CD1c-positive myeloid dendritic cell (primary cell): ENCODE measurements at regions not wholly inside any gene's neighbourhood (a gene's known extent, or its start where the extent isn't known, plus 50 kb on each side); places are given as distances from the start of the nearest gene placed in this dataset.
"Not testable (repeated sequence)": the region's sequence is repeated elsewhere in the genome, so short reads cannot be mapped to it uniquely, and the experiment has no call there.

Experiments
- DNase-seq: peaks from one replicate; pipeline ENCODE4 v3.0.0-alpha.2; 2016; ENCODE audit errors: extremely low spot score

DNA sequence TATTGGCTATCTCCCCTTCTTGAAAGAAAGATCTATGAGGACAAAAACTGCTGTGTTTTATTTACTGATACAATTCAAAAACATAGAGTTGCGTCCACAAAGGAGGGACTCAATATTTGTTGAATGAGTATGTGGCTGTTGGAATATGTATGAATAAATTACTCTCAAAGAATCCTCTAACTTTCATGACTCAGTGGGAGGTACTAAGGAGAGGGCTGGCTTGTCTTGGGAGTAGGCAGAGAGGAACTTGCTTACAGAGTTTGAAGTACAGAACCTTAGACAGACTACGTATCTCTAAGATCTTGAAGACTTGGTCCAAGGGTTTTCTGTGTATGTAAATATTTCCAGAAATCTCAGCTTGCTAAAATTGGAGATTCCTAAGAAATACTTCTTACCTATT lies 504.0 kb upstream of the PTCHD4 start:
- DNase-seq: no peak

DNA sequence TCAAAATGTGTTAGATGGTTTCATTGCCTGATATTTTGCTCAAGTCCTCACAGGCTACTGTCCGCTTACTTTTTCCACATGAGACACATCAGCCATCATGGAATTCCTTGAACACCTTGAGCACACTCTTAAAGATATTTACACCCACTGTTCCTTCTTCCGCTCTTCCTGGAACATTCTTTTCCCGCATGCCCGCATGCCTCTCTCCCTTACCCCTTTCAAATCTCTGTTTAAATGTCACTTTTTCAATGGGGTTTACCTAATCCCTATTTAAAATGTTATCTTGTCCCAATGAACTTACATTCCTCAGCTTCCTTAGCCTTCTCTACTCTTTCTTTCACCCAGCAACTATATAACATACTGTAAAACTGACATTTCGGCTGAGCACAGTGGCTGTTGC lies 503.3 kb upstream of the PTCHD4 start:
- DNase-seq: no peak

DNA sequence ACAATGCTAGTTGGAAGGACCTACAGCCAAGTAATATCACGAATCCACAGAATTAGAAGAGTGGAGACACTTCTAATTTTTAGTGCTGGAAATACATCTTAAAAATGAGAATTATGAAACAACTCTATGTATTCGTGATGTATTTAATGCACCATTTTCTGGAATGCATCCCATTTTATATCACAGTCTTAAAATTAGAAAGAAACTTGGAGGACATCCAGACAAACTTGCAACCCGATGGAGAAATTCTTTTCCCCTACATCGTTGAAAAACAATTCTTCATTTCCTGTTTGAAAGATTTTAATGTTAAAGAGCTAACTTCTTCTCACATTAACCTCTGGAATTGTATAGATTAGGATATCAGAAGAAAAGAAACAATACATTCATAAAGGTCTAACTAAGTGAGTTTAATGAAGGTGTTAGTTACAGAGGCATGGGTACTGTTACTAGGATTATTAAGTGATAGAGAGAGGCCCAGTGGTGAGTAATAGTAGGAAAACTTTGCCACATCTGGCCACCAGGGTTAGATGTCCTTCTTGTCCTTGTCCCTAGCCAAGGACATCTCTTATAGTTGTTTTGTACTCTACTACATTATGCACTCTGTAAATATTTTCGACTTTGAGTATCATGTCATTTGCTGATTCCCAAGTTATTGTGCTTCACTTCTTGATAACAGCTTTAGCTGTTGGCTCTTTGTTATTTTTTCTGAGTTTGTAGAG lies 502.4 kb upstream of the PTCHD4 start:
- no peak for DNase-seq

DNA sequence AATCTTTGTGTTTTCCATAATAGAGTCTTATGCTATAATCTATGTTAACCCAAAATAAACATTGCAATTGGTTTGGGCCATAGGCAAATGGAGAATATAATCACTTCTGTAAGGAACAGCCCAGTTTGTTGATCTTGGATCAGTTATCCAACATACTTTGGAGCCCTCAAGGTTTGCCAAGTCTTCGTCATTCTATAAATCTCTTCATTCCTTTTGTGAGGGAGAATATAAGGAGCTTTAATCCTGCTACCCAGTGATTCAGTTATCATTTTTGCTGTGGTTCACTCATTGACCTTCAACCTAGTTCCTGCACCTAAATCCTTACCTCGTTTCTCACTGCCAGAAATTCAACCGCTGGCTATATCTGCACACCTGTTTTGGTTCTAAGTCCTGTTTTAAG lies 500.3 kb upstream of the PTCHD4 start:
- DNase-seq: no peak

DNA sequence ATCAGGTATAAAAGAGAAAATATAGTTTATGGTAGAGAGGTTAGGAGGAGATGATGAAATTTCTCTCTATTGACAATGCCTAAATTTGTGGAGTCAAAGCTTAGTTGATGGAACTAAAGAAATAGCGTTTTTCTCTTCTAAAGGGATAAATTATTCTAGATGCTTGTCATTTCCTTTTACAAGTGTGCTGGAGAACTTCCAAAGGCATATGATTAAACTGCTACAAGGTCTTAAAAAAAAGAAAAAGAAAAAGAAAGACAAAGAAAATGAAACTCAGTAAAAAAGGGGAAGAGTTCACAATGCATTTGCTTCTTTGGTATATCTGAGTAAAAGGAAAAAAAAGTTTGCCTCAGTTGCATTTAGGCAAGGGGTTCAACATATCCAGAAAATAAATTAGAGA lies 499.8 kb upstream of the PTCHD4 start:
- DNase-seq: no peak

DNA sequence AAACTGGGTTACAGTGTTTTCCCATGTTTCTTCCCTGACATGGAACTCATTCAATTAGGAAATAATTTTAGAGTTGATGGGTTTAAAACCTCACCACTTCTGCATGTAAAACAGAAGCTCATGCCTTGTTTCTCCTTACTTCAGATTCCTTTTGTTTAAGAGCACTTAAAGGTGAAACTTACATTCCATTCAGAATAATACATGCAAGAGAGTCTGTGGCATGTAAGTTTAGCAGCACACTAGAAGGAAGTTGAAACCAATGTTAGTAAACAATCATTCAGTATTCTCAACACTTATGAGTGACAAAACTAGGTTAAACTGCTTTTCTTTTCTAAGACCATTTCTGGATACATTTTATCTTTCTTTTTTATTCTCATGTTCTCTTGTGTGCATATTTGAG lies 495.6 kb upstream of the PTCHD4 start:
- no peak for DNase-seq

DNA sequence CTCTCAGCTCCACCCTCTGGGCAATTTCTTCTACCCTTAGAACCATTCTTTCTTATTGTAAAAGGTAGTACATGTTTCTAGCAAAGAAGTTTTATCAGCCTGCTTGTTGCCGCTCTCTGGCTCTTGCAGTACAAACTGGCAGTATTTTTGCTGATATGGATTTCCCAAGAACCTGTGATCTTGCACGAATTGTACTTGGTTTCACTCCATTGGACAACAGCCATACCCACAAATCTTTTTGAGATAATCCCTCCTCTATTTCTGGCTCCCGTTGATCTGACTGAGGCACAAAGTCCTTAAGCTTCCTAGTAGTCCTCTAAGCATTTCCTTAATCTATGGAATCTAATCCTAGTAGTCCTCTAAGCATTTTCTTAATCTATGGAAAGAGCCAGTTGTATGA lies 487.0 kb upstream of the PTCHD4 start:
- DNase-seq: no peak

DNA sequence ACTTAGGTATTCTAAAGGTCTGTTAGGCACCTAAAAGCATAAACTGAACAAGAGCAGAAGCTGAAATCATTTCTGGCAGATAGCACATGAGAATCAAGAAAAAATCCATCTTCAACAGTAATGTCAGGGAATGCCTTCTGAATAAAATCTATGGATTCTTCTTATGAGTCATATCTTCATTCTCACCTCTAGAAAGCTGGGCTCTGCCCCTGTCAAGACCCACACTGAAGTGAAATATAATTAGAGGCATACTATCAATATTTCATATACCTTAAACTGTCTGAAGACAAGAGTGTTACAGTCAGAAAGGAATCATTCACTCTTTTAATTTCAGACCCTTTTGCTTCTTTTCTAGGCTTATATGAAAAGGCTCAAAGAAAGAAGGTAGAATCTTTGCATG lies 485.8 kb upstream of the PTCHD4 start:
- DNase-seq: no peak

DNA sequence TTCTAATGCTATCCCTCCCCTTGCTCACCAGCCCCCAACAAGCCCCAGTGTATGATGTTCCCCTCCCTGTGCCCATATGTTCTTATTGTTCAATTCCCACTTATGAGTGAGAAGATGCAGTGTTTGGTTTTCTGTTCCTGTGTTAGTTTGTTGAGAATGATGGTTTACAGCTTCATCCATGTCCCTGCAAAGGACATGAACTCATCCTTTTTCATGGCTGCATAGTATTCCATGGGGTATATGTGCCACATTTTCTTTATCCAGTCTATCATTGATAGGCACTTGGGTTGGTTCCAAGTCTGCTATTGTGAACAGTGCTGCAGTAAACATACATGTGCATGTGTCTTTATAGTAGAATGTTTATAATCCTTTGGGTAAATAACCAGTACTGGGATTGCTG lies 480.2 kb upstream of the PTCHD4 start:
- DNase-seq: not testable (repeated sequence)

DNA sequence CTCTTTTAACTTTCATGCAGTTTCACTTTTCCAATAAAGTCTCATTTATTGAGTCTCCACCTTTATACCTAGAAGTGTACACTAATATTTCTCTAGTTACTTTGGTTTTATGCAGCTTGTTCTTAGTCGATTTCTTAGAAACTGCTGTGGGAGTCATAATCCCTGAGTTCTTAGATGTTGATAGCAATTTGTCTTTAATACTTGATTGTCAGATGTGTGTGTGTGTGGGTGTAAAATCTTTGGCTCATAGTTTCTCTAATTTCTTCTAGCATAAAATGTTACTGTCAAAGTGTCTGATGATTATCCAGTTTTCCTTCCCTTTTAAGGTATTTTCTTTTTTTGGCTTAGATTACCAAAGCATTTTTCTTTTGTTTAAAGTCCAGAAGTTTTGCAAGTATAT lies 473.8 kb upstream of the PTCHD4 start:
- DNase-seq: no peak

DNA sequence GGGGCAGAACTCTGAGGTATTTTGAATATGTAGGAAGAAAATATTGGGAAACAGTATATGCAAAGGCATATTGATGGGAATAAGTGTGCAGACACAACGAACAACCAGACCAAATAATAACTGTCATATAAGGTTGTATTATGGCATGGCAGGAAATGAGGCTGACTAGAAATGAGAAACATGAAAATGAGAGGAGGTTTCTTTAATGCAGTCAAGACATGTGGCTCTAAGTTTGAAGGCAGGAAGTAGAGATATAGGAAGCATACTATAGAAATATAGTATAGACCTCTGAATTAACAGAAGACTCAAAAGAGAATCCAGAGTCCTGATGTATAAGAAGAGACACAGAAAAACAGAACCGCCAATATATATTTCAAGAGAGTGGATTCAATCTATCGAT lies 459.7 kb upstream of the PTCHD4 start:
- no peak for DNase-seq

DNA sequence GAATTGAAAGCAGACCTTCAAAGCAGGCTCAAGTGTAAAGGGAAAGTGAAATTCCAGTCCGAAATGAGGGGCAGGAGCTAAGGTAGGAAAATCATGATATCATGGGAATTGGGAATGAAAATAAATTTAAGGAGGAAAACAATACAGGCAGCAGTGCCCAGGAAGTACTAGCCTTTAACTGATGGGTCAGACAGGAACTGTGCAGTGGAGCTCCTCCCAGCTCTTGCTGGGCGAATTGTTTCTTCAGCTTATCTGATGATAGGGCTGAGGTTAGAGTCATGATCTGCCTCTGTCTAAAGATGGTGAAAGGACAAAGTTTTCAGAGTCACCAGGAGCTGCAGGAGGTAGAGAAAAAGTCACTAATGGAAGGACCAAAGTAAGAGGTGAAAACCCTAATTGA lies 457.9 kb upstream of the PTCHD4 start:
- no peak for DNase-seq

DNA sequence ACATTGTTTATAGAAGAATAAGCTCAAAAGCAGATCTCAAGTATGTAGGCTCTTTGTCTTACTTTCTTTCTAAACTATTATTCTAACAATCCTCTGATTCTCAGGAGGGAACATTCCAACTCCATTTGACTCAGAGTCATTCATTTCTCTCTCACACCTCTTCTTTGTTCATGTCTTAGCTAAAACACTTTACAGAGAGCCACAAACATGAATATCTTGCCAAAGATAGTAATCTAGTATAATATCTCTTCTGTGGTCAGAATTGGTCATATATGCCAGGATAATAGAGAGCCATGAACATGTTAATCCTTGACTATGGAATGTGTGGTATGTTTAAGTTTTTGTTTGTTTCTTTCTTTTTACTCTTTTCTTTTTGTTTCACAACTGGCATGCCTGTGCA lies 456.0 kb upstream of the PTCHD4 start:
- DNase-seq: no peak

DNA sequence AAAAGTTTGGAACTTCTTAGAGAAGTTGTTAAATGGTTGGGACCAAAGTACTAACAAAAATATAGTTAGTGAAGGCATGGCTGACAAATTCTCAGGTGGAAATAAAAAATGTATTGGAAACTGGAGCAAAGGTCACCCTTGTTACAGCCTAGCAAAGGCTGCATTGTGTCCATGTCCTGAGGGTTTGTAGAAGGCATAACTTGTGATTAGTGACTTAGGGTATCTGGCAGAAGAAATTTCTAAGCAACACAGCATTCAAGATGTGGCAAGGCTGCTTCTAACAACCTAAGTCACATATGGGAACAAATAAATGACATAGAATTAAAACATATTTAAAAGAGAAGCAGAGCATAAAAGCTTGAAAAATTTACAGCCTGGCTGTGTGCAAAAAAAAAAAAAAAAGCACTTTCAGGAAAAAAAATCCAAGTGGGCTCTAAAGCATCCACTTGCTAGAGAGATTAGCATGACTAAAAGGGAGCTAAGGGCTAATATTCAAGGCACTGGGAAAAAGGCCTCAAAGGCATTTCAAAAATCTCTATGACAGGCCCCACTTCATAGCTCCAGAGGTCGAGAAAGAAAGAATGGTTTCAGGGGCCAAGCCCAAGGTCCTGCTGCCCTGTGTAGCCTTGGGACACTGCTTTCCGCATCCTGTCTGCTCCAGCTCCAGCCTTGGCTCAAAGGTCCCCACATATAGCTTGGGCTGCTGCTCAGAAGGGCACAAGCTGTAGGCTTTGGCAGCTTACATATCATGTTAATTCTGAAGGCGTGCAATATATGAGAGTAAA lies 453.2 kb upstream of the PTCHD4 start:
- no peak for DNase-seq

DNA sequence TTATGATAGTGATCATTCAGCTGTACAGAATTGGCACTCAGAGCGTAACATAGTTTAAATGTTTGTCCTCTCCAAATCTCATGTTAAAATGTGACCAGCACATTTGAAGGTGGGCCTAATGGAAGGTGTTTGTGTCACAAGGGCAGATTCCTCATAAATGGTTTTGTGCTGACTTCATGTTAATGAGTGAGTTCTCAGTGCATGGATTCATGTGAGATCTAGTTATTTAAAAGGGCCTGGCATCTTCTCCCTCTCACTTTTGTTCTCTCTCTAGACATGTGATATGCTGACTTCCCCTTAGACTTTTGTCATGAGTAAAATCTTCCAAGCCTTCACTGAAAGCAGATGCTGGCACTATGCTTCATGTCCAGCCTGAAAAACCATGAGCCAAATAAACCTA lies 452.4 kb upstream of the PTCHD4 start:
- DNase-seq: no peak

DNA sequence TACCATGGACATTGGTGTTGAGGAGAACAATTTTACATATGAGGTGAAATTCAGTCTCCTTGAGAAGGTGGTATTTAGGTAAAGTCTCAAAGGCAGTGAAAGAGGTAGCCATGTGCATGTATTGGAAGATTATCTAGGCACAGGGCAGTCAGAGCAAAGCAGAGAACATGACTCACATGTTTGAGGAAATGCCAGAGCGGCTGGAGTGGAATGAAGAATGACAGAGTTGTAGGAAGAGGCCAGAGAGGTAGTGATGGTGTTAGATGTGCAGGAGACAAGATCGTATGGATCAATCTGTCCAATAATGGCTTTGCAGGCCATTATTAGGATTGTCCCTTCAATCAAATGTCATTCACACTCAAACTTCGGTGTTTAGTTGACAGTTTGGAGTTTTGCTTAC lies 449.4 kb upstream of the PTCHD4 start:
- DNase-seq: no peak

DNA sequence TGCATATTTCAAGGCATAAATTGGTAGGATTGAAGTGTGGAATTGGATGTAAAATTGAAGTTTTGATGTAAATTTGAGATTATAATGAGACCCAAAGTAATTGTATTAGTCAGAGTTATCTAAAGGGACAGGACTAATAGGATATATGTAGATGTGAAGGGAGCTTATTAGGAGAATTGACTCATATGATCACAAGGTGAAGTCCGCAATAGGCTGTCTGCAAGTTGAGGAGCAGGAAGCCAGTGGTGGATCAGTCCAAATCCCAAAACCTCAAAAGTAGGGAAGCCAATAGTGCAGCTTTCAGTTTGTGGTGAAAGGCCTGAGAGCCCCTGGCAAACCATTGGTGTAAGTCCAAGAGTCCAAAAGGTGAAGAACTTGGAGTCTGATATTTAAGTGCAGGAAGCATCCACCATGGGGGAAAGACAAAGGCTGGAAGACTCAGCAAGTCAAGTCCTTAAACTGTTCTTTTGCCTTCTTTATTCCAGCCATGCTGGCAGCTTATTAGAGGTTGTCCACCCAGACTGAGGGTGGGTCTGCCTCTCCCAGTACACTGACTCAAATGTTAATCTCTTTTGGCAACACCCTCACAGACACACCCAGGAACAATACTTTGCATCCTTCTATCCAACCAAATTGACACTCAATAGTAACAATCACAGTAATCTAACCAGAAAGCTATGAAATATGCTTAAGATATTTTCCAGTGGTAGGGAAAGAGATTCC lies 442.6 kb upstream of the PTCHD4 start:
- DNase-seq: no peak

DNA sequence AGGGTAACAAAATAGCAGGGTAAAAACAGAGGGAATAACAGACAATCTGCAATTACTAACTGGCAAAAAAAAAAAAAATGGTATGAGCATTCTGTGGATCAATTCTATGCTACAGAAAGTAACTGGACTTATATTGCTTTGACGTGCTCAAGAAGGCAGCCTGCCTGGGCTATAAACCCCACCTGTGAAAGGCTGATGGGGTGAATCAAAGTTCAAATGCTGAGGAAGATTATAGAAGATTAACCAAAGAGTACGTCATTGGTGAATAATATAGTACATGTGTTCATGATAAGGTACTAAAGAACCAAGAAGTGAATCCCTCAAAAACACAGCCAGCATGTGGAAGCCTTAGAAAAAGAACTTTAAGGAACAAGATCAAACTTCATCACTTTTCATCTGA lies 441.9 kb upstream of the PTCHD4 start:
- DNase-seq: no peak

DNA sequence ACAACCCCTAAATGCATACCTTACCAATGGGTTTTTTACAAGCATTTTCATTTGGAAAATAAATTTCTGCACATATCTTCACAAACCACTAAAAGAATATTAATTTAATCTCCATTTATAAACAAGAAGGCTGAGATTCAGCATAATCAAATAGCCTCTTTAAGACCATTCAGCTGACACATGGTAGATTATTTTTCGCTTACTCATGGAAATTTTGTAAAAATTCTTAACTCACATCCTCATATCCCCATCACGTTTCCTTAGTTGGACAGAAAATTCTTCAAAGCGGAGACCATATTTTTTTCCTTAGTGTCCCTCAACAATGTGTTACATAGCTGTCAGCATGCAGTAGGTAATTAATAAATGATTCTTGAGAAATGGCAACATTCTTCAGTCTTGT lies 439.6 kb upstream of the PTCHD4 start:
- no peak for DNase-seq

DNA sequence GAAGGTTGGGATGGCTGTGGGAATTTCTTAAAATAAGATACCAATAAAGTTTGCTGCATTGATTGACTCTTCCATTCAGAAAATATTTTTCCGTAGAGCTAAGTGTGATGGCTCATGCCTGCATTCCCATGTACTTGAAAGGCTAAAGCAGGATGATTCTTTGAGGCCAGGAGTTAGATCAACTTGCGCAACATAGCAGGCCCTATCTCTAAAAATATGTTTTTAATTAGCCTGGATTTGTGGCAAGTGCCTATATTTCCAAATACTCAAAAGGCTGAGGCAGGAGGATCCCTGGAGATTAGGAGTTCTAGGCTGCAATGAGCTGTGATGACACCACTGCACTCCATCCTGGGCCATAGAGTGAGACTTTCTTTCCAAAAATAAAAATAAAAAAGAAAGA lies 431.2 kb upstream of the PTCHD4 start:
- no peak for DNase-seq

DNA sequence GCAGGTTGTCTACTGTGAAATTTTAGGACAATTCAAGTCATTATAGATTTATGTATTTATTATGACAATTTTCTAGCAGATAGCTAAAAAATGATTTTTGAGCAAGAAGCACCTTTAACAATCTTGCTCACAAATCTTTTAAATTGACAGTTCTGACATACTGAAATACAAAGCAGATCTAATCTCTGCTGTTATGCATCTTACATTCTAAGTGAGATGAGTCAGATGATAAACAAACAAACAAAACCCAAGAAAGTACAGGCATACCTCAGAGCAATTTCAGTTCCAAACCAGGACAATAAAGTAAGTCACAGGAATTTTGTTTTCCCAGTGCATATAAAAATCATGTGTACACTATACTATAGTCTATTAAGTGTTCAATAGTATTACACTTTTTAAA lies 430.7 kb upstream of the PTCHD4 start:
- DNase-seq: no peak

DNA sequence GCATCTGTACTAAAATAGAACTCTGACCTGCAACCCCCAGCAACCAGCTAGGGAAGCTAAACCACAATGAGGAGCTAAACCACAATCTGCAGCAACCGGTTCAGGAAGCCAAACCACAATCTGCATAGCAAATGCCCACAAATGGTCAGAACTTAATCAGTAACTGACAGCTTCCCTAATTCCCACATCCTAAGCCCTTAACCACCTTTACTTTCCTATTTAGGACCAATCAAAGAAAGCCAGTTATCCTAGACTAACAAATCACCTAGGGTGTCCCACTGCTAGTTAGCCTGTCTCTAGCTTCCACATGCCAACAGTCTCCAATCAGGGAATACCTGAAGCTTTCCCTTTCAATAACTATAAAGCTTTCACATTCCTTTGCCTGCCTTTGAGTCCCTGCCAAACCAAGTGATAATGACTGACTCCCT lies 424.6 kb upstream of the PTCHD4 start:
- DNase-seq: no peak

DNA sequence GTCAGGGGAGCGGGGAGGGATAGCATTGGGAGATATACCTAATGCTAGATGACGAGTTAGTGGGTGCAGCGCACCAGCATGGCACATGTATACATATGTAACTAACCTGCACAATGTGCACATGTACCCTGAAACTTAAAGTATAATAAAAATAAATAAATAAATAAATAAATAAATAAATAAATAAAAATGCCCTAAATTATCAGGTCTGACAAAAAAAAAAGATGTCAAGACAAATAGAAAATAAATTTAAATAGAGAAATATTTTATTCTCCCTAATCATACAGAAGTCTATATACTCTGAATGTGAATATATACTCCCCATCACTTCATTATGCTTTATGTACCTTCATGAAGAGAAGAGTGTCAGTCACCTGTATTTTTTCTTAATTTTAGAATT lies 420.0 kb upstream of the PTCHD4 start:
- not testable (repeated sequence) for DNase-seq
